ENCODE measurements at regions not wholly inside any gene's neighbourhood (a gene's known extent, or its start where the extent isn't known, plus 50 kb on each side); places are given as distances from the start of the nearest gene placed in this dataset.

- TF ChIP-seq CTCF (IDR thresholded peaks at IDR 0.05; ENCODE audit: insufficient read depth, low read length, poor library complexity, severe bottlenecking): no peak
- TF ChIP-seq EZH2phosphoT487 (conservative IDR thresholded peaks at IDR 0.05; ENCODE audit: low read length): no peak
Measured at GRCh38 chr17:77620282-77620681, 338.2 kb upstream of the TNRC6C start.
